ENCODE measurements at regions not wholly inside any gene's neighbourhood (a gene's known extent, or its start where the extent isn't known, plus 50 kb on each side); places are given as distances from the start of the nearest gene placed in this dataset.
"Not testable (repeated sequence)": the region's sequence is repeated elsewhere in the genome, so short reads cannot be mapped to it uniquely, and the experiment has no call there.

- Mint-ChIP-seq H3K4me3 (no peak overlapping the region), H3K36me3 (no peaks in the 10 kb centered on the region), H3K27ac (no peak overlapping the region), H3K4me1 (peaks cover 0 to 5% (median 3%) of the 10 kb centered on the region in 3 donors), H3K27me3 (peaks cover 22 to 74% of the 10 kb centered on the region in 2 donors), H3K9me3 (no peaks in the 10 kb centered on the region)
- Histone ChIP-seq H3K27me3 (ENCODE audit: insufficient read depth, low read length, poor library complexity, severe bottlenecking) (peaks cover 14% of the 10 kb centered on the region), H3K4me3 (ENCODE audit: low read length) (no peak overlapping the region), H3K27ac (ENCODE audit: low read depth, low read length) (no peak overlapping the region), H3K9me3 (ENCODE audit: low read length) (no peaks in the 10 kb centered on the region), H3K36me3 (ENCODE audit: insufficient read depth, low read length) (no peaks in the 10 kb centered on the region), H3K4me1 (ENCODE audit: insufficient read depth, low read length) (no peaks in the 10 kb centered on the region)
- ChIA-PET POLR2A (no interaction called here), CTCF (no interaction called here)
- no peak for DNase-seq
These were observed 121.0 kb upstream of the CDK13 start for GRCh38 chr7:39829028-39829427.

- no peaks in the 10 kb centered on the region for H3K9me3 ChIP-seq (ENCODE audit: low read length)
- Mint-ChIP-seq H3K36me3 (no peaks in the 10 kb centered on the region), H3K27me3 (peaks cover 30 to 84% of the 10 kb centered on the region in 2 donors), H3K4me1 (peaks cover 0 to 7% (median 3%) of the 10 kb centered on the region in 3 donors), H3K9me3 (no peaks in the 10 kb centered on the region), H3K4me3 (no peak overlapping the region), H3K27ac (no peak overlapping the region)
- H3K36me3 ChIP-seq (ENCODE audit: insufficient read depth, low read length), result no peaks in the 10 kb centered on the region
- CTCF ChIA-PET, result no interaction called here
- no peaks in the 10 kb centered on the region for H3K4me1 ChIP-seq (ENCODE audit: insufficient read depth, low read length)
- no peak for DNase-seq
- H3K27ac ChIP-seq (ENCODE audit: low read depth, low read length), result no peak overlapping the region
- H3K4me3 ChIP-seq (ENCODE audit: low read length), result no peak overlapping the region
- H3K27me3 ChIP-seq (ENCODE audit: insufficient read depth, low read length, poor library complexity, severe bottlenecking), result peaks cover 14% of the 10 kb centered on the region
- POLR2A ChIA-PET, result no interaction called here
These were observed 117.5 kb upstream of the CDK13 start for GRCh38 chr7:39832519-39833085.

- H3K36me3 Mint-ChIP-seq; H3K36me3 ChIP-seq (ENCODE audit: insufficient read depth, low read length); CTCF ChIA-PET; H3K4me3 ChIP-seq (ENCODE audit: low read length); H3K9me3 Mint-ChIP-seq; POLR2A ChIA-PET; H3K4me1 Mint-ChIP-seq; H3K9me3 ChIP-seq (ENCODE audit: low read length); H3K27ac ChIP-seq (ENCODE audit: low read depth, low read length); H3K4me1 ChIP-seq (ENCODE audit: insufficient read depth, low read length); H3K27ac Mint-ChIP-seq: not testable (repeated sequence)
- peak in 2 of 5 donors; percentile 8 to 18 for DNase-seq
- peaks cover 30 to 81% of the 10 kb centered on the region in 2 donors for H3K27me3 Mint-ChIP-seq
- peaks cover 14% of the 10 kb centered on the region for H3K27me3 ChIP-seq (ENCODE audit: insufficient read depth, low read length, poor library complexity, severe bottlenecking)
- peak overlapping the region in 6 of 7 donors; percentile 24 to 79 (median 46) for H3K4me3 Mint-ChIP-seq
These were observed 116.8 kb upstream of the CDK13 start for GRCh38 chr7:39833180-39833799.

- peak overlapping the region; percentile 34 to 79 (median 50) for H3K4me3 Mint-ChIP-seq
- peaks cover 14% of the 10 kb centered on the region for H3K27me3 ChIP-seq (ENCODE audit: insufficient read depth, low read length, poor library complexity, severe bottlenecking)
- H3K4me1 Mint-ChIP-seq; H3K9me3 Mint-ChIP-seq; H3K9me3 ChIP-seq (ENCODE audit: low read length); POLR2A ChIA-PET; H3K36me3 Mint-ChIP-seq; H3K36me3 ChIP-seq (ENCODE audit: insufficient read depth, low read length); H3K27ac Mint-ChIP-seq; CTCF ChIA-PET; DNase-seq; H3K4me3 ChIP-seq (ENCODE audit: low read length); H3K27ac ChIP-seq (ENCODE audit: low read depth, low read length); H3K4me1 ChIP-seq (ENCODE audit: insufficient read depth, low read length): not testable (repeated sequence)
- peaks cover 28 to 74% of the 10 kb centered on the region in 2 donors for H3K27me3 Mint-ChIP-seq
These were observed 116.0 kb upstream of the CDK13 start for GRCh38 chr7:39833865-39834634.

GRCh38 chr7:39838326-39838725, 111.7 kb upstream of the CDK13 start:
- Mint-ChIP-seq H3K9me3 (no peaks in the 10 kb centered on the region), H3K4me1 (peaks cover 0 to 7% (median 3%) of the 10 kb centered on the region in 3 donors), H3K27ac (no peak overlapping the region), H3K4me3 (no peak overlapping the region), H3K27me3 (peaks cover 25 to 72% of the 10 kb centered on the region in 2 donors), H3K36me3 (no peaks in the 10 kb centered on the region)
- H3K4me3 ChIP-seq (ENCODE audit: low read length), result no peak overlapping the region
- H3K36me3 ChIP-seq (ENCODE audit: insufficient read depth, low read length), result no peaks in the 10 kb centered on the region
- ChIA-PET POLR2A (interaction anchor here (0.6 kb wide), 1 partner anchor 13 kb away, joined by 15 read pairs; no protein-coding TSS in a partner anchor), CTCF (no interaction called here)
- no peaks in the 10 kb centered on the region for H3K4me1 ChIP-seq (ENCODE audit: insufficient read depth, low read length)
- no peak overlapping the region for H3K27ac ChIP-seq (ENCODE audit: low read depth, low read length)
- no peaks in the 10 kb centered on the region for H3K27me3 ChIP-seq (ENCODE audit: insufficient read depth, low read length, poor library complexity, severe bottlenecking)
- no peak for DNase-seq
- no peaks in the 10 kb centered on the region for H3K9me3 ChIP-seq (ENCODE audit: low read length)

GRCh38 chr7:39845006-39845405, 105.0 kb upstream of the CDK13 start:
- H3K9me3 ChIP-seq (ENCODE audit: low read length), result no peaks in the 10 kb centered on the region
- H3K4me3 ChIP-seq (ENCODE audit: low read length), result no peak overlapping the region
- Mint-ChIP-seq H3K4me1 (no peaks in the 10 kb centered on the region), H3K9me3 (no peaks in the 10 kb centered on the region), H3K36me3 (no peaks in the 10 kb centered on the region), H3K27me3 (peaks cover 6 to 38% of the 10 kb centered on the region in 2 donors), H3K27ac (no peak overlapping the region), H3K4me3 (no peak overlapping the region)
- ChIA-PET CTCF (no interaction called here), POLR2A (no interaction called here)
- no peaks in the 10 kb centered on the region for H3K4me1 ChIP-seq (ENCODE audit: insufficient read depth, low read length)
- H3K36me3 ChIP-seq (ENCODE audit: insufficient read depth, low read length), result no peaks in the 10 kb centered on the region
- H3K27ac ChIP-seq (ENCODE audit: low read depth, low read length), result no peak overlapping the region
- no peaks in the 10 kb centered on the region for H3K27me3 ChIP-seq (ENCODE audit: insufficient read depth, low read length, poor library complexity, severe bottlenecking)
- no peak for DNase-seq

- H3K27ac ChIP-seq (ENCODE audit: low read depth, low read length), result no peak overlapping the region
- POLR2A ChIA-PET, result no interaction called here
- CTCF ChIA-PET, result no interaction called here
These were observed 102.8 kb upstream of the CDK13 start for GRCh38 chr7:39847227-39847626.

GRCh38 chr7:39851466-39852045, 98.5 kb upstream of the CDK13 start:
- DNase-seq, result no peak
- no peak overlapping the region for H3K27ac ChIP-seq (ENCODE audit: low read depth, low read length)
- ChIA-PET POLR2A (no interaction called here), CTCF (no interaction called here)
- H3K4me3 Mint-ChIP-seq, result no peak overlapping the region
- H3K4me1 Mint-ChIP-seq, result peaks cover 6 to 13% (median 10%) of the 10 kb centered on the region in 3 donors
- H3K4me3 ChIP-seq (ENCODE audit: low read length), result no peak overlapping the region
- no peaks in the 10 kb centered on the region for H3K36me3 ChIP-seq (ENCODE audit: insufficient read depth, low read length)
- no peaks in the 10 kb centered on the region for H3K4me1 ChIP-seq (ENCODE audit: insufficient read depth, low read length)
- H3K9me3 Mint-ChIP-seq, result no peaks in the 10 kb centered on the region
- peaks cover 4% of the 10 kb centered on the region for H3K27me3 ChIP-seq (ENCODE audit: insufficient read depth, low read length, poor library complexity, severe bottlenecking)
- no peak overlapping the region for H3K27ac Mint-ChIP-seq
- H3K36me3 Mint-ChIP-seq, result no peaks in the 10 kb centered on the region
- no peaks in the 10 kb centered on the region for H3K9me3 ChIP-seq (ENCODE audit: low read length)
- H3K27me3 Mint-ChIP-seq, result peaks cover 6 to 42% of the 10 kb centered on the region in 2 donors

More at GRCh38 chr7:39847227-39847626, 102.8 kb upstream of the CDK13 start:
- Mint-ChIP-seq H3K27ac (no peak overlapping the region), H3K27me3 (peaks cover 0 to 39% of the 10 kb centered on the region in 2 donors), H3K9me3 (no peaks in the 10 kb centered on the region), H3K4me3 (no peak overlapping the region), H3K36me3 (no peaks in the 10 kb centered on the region), H3K4me1 (no peaks in the 10 kb centered on the region)
- no peaks in the 10 kb centered on the region for H3K4me1 ChIP-seq (ENCODE audit: insufficient read depth, low read length)
- peaks cover 4% of the 10 kb centered on the region for H3K27me3 ChIP-seq (ENCODE audit: insufficient read depth, low read length, poor library complexity, severe bottlenecking)
- no peaks in the 10 kb centered on the region for H3K9me3 ChIP-seq (ENCODE audit: low read length)
- DNase-seq, result no peak
- H3K36me3 ChIP-seq (ENCODE audit: insufficient read depth, low read length), result no peaks in the 10 kb centered on the region
- H3K4me3 ChIP-seq (ENCODE audit: low read length), result no peak overlapping the region
